GM18909 (cell line): ENCODE measurements at regions not wholly inside any gene's neighbourhood (a gene's known extent, or its start where the extent isn't known, plus 50 kb on each side); places are given as distances from the start of the nearest gene placed in this dataset.
"Not testable (repeated sequence)": the region's sequence is repeated elsewhere in the genome, so short reads cannot be mapped to it uniquely, and the experiment has no call there.

Source experiments
- ATAC-seq: cut with Tn5 transposase; IDR thresholded peaks from one replicate; pipeline ENCODE4 v1.9.1; 2021; ENCODE audit warnings: mild to moderate bottlenecking; ENCODE audit not compliant: unreplicated experiment, poor library complexity

GRCh38 chr1:199877526-199878384 lies 149.8 kb upstream of the NR5A2 start:
- ATAC-seq, result no peak

- ATAC-seq, result no peak
Measured at GRCh38 chr1:199878823-199879222, 148.7 kb upstream of the NR5A2 start.

- no peak for ATAC-seq
Measured at GRCh38 chr1:199898654-199899053, 128.9 kb upstream of the NR5A2 start.

GRCh38 chr1:199901341-199901740 lies 126.2 kb upstream of the NR5A2 start:
- ATAC-seq, result no peak

- ATAC-seq, result no peak
Measured at GRCh38 chr1:199907361-199907760, 120.1 kb upstream of the NR5A2 start.

- ATAC-seq, result no peak
Measured at GRCh38 chr1:199909137-199909536, 118.4 kb upstream of the NR5A2 start.

GRCh38 chr1:199913318-199913717 lies 114.2 kb upstream of the NR5A2 start:
- no peak for ATAC-seq

- ATAC-seq, result no peak
Measured at GRCh38 chr1:199914546-199914945, 113.0 kb upstream of the NR5A2 start.

GRCh38 chr1:199918196-199918769 lies 109.2 kb upstream of the NR5A2 start:
- no peak for ATAC-seq

- no peak for ATAC-seq
Measured at GRCh38 chr1:199920635-199921034, 106.9 kb upstream of the NR5A2 start.

GRCh38 chr1:199929556-199929955 lies 98.0 kb upstream of the NR5A2 start:
- no peak for ATAC-seq

GRCh38 chr1:199930067-199930466 lies 97.4 kb upstream of the NR5A2 start:
- not testable (repeated sequence) for ATAC-seq

- no peak for ATAC-seq
Measured at GRCh38 chr1:199931666-199932377, 95.7 kb upstream of the NR5A2 start.

GRCh38 chr1:199932462-199932861 lies 95.0 kb upstream of the NR5A2 start:
- ATAC-seq, result no peak

GRCh38 chr1:199936441-199936840 lies 91.1 kb upstream of the NR5A2 start:
- no peak for ATAC-seq

- ATAC-seq, result no peak
Measured at GRCh38 chr1:199937161-199937560, 90.3 kb upstream of the NR5A2 start.

GRCh38 chr1:199937661-199938060 lies 89.8 kb upstream of the NR5A2 start:
- ATAC-seq, result no peak

GRCh38 chr1:199944986-199945385 lies 82.5 kb upstream of the NR5A2 start:
- ATAC-seq, result no peak

GRCh38 chr1:199945591-199945990 lies 81.9 kb upstream of the NR5A2 start:
- ATAC-seq, result no peak

GRCh38 chr1:199946305-199947155 lies 81.0 kb upstream of the NR5A2 start:
- ATAC-seq, result no peak
